IPS-18a (cell line): ENCODE measurements at regions not wholly inside any gene's neighbourhood (a gene's known extent, or its start where the extent isn't known, plus 50 kb on each side); places are given as distances from the start of the nearest gene placed in this dataset.

Experiments
- H3K27ac ChIP-seq: one replicate; pipeline ENCODE4 v1.5.1; 2013; ENCODE audit warnings: low read length
- H3K27me3 ChIP-seq: one replicate; pipeline ENCODE4 v1.6.1; 2013; ENCODE audit warnings: mild to moderate bottlenecking, low read length; ENCODE audit not compliant: control insufficient read depth, insufficient read depth
- H3K36me3 ChIP-seq: one replicate; pipeline ENCODE4 v1.6.1; 2013; ENCODE audit warnings: low read depth, low read length; ENCODE audit not compliant: control insufficient read depth
- H3K4me1 ChIP-seq: one replicate; pipeline ENCODE4 v1.6.1; 2013; ENCODE audit warnings: low read depth, low read length; ENCODE audit not compliant: control insufficient read depth
- H3K4me3 ChIP-seq: one replicate; pipeline ENCODE4 v1.5.1; 2013; ENCODE audit warnings: low read length
- H3K9ac ChIP-seq: one replicate; pipeline ENCODE4 v1.6.1; 2013; ENCODE audit warnings: mild to moderate bottlenecking, low read length, moderate library complexity
- H3K9me3 ChIP-seq: one replicate; pipeline ENCODE4 v1.6.1; 2013; ENCODE audit warnings: low read depth, low read length; ENCODE audit not compliant: control insufficient read depth

DNA sequence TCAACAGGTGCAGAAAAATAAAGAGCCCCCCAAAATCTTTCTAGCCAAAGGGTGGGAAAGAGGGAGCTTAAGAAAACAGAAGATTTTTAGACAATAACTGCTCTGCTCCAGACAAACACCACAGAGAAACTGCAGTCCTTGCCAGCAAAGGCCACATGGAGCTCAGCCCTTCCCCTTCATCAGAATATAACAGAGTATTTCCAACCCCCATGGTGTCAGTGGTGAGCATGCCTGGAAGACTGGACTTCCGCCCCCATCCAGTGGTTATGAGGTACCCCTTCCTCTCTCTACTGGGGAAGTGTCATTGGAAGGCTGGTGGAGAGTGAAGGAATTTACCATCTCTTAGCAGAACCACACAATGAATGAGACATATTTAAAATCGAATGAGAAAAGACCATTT lies 1007.3 kb upstream of the CELF2 start:
- no peak overlapping the region for H3K4me3 ChIP-seq
- H3K27me3 ChIP-seq: no peaks in the 10 kb centered on the region
- no peaks in the 10 kb centered on the region for H3K36me3 ChIP-seq
- H3K4me1 ChIP-seq: peaks cover 5% of the 10 kb centered on the region
- H3K9ac ChIP-seq: no peak overlapping the region
- H3K27ac ChIP-seq: no peak overlapping the region
- H3K9me3 ChIP-seq: no peaks in the 10 kb centered on the region

DNA sequence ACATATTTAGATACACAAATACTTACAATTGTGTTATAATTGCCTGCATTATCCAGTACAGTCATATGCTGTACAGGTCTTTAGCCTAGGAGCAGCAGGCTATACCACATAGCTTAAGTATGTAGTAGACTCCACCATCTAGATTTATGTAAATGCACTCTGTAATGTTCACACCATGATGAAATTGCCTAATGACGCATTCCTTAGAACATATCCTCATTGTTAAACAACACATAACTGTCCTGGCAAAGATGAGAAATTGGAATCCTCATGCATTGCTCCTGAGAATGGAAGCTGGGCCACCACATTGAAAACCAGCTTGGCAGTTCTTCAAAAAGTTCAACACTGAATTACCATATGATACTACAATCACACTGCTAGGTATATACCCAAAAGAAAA lies 1002.8 kb upstream of the CELF2 start:
- peaks cover 5% of the 10 kb centered on the region for H3K4me1 ChIP-seq
- H3K4me3 ChIP-seq: no peak overlapping the region
- H3K27me3 ChIP-seq: no peaks in the 10 kb centered on the region
- no peak overlapping the region for H3K9ac ChIP-seq
- H3K27ac ChIP-seq: no peak overlapping the region
- no peaks in the 10 kb centered on the region for H3K36me3 ChIP-seq
- no peaks in the 10 kb centered on the region for H3K9me3 ChIP-seq

DNA sequence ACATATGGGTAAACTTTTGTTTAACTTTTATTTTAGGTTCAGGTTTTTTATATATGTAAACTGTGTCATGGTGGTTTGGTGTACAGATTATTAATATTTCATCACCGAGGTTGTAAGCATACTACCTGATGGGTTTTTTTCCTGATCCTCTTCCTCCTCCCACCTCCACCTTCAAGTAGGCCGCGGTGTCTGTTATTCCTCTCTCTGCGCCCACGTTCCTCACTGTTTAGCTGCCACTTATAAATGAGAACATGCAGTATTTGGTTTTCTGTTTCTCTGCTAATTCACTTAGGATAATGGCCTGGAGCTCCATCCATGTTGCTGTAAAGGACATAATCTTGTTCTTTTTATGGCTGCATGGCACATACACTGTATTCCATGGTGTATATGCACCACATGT lies 1000.0 kb upstream of the CELF2 start:
- Histone ChIP-seq H3K4me3 (no peak overlapping the region), H3K36me3 (no peaks in the 10 kb centered on the region), H3K27me3 (no peaks in the 10 kb centered on the region), H3K9ac (no peak overlapping the region), H3K4me1 (no peaks in the 10 kb centered on the region), H3K9me3 (no peaks in the 10 kb centered on the region), H3K27ac (no peak overlapping the region)

DNA sequence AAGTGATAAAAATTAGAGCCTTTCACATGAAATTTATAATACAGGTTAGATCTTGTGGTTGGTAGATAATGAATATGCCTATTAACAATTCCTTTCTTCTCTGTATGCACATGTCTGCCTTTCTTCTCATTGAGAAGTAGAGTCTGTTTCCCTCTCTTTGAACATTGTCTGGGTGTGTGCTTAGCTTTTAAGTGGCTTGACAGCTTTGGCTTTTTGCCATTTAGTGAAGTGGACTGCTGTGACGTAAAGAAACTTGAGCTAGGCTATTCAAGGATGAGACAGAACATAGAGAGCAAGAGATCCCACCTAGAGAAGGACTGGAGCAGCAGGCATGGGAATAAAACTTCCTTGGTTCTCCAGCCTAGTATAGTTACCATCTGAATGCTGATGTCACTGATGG lies 996.7 kb upstream of the CELF2 start:
- H3K27me3 ChIP-seq: no peaks in the 10 kb centered on the region
- no peak overlapping the region for H3K9ac ChIP-seq
- H3K36me3 ChIP-seq: no peaks in the 10 kb centered on the region
- no peaks in the 10 kb centered on the region for H3K4me1 ChIP-seq
- no peaks in the 10 kb centered on the region for H3K9me3 ChIP-seq
- H3K4me3 ChIP-seq: no peak overlapping the region
- no peak overlapping the region for H3K27ac ChIP-seq

DNA sequence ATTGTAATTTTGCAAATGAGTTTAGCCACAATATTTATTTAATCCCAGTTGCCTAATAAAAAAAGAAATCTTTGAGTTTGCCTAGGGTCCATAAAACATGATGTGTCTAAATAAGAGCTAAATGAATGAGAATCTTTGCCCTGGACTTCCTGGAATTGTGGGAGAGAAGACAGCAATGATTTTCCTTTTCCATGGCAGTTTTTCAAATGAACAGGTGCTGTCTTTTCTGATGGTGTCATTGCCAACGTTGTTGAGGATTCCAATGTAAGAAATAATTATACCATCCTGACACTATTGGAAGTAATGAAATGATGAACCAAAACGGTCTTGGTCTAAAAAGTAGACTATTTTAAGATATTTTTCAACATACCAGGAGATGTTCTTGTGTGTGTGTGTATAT lies 984.7 kb upstream of the CELF2 start:
- Histone ChIP-seq H3K9me3 (no peaks in the 10 kb centered on the region), H3K27me3 (no peaks in the 10 kb centered on the region), H3K9ac (no peak overlapping the region), H3K4me3 (no peak overlapping the region), H3K4me1 (no peaks in the 10 kb centered on the region), H3K27ac (no peak overlapping the region), H3K36me3 (no peaks in the 10 kb centered on the region)

DNA sequence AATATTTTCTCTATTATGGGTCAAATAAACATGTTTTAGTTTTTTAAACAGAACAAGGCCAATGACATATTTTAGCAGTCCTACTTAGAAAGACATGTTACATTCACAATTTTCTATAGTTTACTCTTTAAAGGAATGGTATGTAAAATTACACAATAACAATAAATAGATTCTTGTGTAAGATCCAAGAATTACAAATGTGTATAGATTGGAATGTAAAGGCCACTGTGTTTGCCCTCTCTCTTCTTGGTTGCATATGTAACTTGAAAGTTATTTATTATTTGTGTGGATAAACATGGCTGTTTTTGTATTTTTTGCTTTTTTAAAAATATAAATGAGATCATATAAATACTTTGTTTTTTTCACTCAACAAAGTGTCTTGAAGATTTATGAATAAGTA lies 979.3 kb upstream of the CELF2 start:
- H3K9ac ChIP-seq: no peak overlapping the region
- no peaks in the 10 kb centered on the region for H3K9me3 ChIP-seq
- no peaks in the 10 kb centered on the region for H3K4me1 ChIP-seq
- no peaks in the 10 kb centered on the region for H3K27me3 ChIP-seq
- no peak overlapping the region for H3K4me3 ChIP-seq
- no peak overlapping the region for H3K27ac ChIP-seq
- no peaks in the 10 kb centered on the region for H3K36me3 ChIP-seq

DNA sequence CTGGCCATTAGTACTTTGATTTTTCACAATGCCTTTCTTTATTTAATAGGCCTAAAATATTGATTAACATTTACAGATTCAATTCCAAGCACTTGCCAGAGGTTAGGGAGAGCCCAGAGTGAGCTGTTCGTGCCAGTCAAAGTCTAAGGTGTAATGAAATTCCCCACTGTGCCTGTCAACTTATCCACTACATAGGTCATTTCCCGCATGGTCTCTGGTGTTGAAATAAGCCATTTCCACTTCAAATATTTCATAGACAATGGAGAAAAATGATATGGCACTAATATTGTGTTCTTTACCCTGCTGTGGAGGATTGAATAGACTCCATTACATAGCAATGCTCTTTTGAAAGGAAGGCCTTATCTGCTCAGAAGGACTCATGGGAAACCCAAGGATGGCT lies 978.1 kb upstream of the CELF2 start:
- H3K4me3 ChIP-seq: no peak overlapping the region
- H3K9me3 ChIP-seq: no peaks in the 10 kb centered on the region
- H3K27ac ChIP-seq: no peak overlapping the region
- H3K4me1 ChIP-seq: no peaks in the 10 kb centered on the region
- no peak overlapping the region for H3K9ac ChIP-seq
- no peaks in the 10 kb centered on the region for H3K27me3 ChIP-seq
- no peaks in the 10 kb centered on the region for H3K36me3 ChIP-seq

DNA sequence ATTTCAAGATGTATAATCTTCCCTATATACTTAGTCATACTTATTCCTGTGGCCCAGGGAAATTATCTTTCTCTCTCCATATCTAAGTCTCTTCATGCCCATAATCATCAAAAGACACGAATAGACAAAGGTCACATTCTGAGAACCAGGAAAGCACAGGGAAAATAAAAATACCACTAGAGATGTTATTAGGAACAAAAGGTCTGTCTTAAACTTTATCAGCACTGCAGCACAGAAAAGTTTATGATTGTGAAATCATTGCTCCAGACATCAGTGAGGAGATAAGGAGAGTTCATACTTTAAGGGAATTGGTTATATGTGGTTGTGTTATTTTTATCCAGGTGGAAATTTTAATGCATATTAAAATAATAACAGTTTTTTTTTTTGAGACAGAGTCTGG lies 974.6 kb upstream of the CELF2 start:
- no peak overlapping the region for H3K4me3 ChIP-seq
- H3K4me1 ChIP-seq: no peaks in the 10 kb centered on the region
- no peak overlapping the region for H3K9ac ChIP-seq
- H3K27ac ChIP-seq: no peak overlapping the region
- H3K9me3 ChIP-seq: no peaks in the 10 kb centered on the region
- no peaks in the 10 kb centered on the region for H3K27me3 ChIP-seq
- H3K36me3 ChIP-seq: no peaks in the 10 kb centered on the region

DNA sequence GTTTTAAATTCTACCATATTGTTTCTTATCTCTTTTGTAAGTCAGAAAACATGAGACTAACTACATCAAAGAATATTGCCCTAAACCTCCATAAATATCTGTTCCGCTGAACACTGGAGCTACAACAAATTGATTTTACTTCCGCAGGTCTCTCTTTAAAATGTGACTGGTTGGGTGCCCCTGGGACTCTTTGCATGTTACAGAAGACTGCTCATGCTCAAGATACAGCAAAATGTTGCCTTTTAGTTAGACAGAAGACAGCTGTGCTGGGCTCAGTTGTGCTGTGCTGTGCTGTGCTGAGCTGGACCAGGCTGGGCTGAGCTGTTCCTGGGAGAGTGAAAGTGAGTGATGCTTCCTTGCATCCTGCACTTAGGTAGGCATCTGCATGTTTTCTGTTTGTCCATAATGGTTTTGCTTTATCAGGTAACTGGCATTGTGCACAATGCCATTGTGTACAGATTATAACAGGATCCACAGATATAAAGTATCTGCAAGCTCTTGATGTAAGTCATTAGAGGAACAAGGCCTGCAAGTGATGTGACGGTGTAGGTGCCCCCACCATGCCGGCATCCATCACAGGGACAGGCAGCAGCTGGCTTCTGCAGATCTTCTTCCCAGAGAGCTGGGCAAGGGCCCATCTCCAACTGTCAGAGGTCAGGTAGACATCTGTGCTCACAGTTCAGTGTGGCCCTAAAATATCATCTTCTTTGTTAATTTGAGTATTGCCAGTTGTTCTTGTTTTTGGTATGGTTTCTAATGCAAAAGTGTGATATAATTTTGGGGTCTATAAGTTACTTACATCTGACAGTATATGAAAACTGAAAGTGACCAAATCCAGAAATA lies 972.5 kb upstream of the CELF2 start:
- Histone ChIP-seq H3K36me3 (no peaks in the 10 kb centered on the region), H3K4me1 (no peaks in the 10 kb centered on the region), H3K9ac (no peak overlapping the region), H3K9me3 (no peaks in the 10 kb centered on the region), H3K4me3 (no peak overlapping the region), H3K27me3 (no peaks in the 10 kb centered on the region), H3K27ac (no peak overlapping the region)

DNA sequence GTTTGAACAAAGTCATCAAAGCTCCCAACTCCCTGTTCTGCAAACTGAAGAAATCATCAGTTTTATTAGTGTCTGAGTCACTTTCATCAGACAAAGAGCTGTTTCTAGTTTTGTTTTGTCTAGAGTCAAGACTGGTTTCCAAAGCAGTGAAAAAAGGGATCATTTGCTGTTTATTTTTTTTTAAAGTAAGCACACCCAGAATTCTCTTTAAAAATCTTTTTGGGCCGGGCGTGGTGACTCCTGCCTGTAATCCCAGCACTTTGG lies 972.0 kb upstream of the CELF2 start:
- no peak overlapping the region for H3K9ac ChIP-seq
- no peaks in the 10 kb centered on the region for H3K9me3 ChIP-seq
- no peaks in the 10 kb centered on the region for H3K36me3 ChIP-seq
- no peaks in the 10 kb centered on the region for H3K4me1 ChIP-seq
- H3K27me3 ChIP-seq: no peaks in the 10 kb centered on the region
- H3K4me3 ChIP-seq: no peak overlapping the region
- no peak overlapping the region for H3K27ac ChIP-seq

DNA sequence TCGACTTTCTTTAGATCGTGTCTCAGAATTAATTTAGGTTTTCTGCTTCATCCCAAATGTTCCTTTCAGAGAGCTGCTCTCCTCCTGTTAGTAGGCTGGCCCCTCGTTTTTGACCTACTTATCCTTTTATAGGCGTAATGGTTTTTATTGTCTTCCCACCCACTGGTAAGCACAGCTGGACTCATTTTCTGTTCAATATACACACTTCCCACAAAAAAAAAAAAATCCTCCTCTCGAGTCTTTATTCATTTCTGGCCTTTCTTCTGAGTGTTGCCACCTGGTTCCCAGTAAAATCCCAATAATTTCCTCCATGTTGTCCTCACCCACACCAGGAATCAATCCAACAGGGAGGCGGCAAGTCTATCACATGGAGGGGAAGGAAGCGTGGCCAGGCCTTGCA lies 970.2 kb upstream of the CELF2 start:
- H3K27me3 ChIP-seq: no peaks in the 10 kb centered on the region
- no peaks in the 10 kb centered on the region for H3K4me1 ChIP-seq
- H3K9me3 ChIP-seq: no peaks in the 10 kb centered on the region
- H3K27ac ChIP-seq: no peak overlapping the region
- no peak overlapping the region for H3K4me3 ChIP-seq
- no peaks in the 10 kb centered on the region for H3K36me3 ChIP-seq
- no peak overlapping the region for H3K9ac ChIP-seq

DNA sequence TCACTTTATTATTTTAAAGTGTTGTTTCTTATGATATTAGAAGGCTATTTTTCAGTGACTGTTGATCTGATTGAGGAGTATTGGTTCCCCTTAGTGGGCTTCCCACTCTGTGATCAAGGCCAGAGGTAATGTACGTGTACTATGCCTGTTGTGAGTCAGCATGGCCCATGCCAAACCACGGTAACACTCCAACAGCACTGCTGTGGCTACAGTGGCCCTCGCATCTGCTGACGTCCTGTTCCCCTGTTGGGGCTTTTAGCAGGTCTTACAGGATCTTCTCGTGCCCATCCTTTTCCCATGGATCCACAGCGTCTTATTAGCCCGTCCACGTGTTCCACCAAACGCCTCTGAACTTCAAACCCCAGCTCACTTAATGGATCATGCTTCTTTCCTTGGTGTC lies 964.6 kb upstream of the CELF2 start:
- H3K9me3 ChIP-seq: no peaks in the 10 kb centered on the region
- H3K4me3 ChIP-seq: no peak overlapping the region
- H3K9ac ChIP-seq: no peak overlapping the region
- no peaks in the 10 kb centered on the region for H3K27me3 ChIP-seq
- H3K36me3 ChIP-seq: no peaks in the 10 kb centered on the region
- H3K4me1 ChIP-seq: no peaks in the 10 kb centered on the region
- H3K27ac ChIP-seq: no peak overlapping the region
